GM20000 (cell line): ENCODE measurements at regions not wholly inside any gene's neighbourhood (a gene's known extent, or its start where the extent isn't known, plus 50 kb on each side); places are given as distances from the start of the nearest gene placed in this dataset.

ENCODE experiments used
- DNase-seq: peaks from one replicate; pipeline ENCODE4 v3.0.0; 2012; ENCODE audit warnings: low spot score
- CTCF ChIP-seq: IDR thresholded peaks from 2 replicates; pipeline ENCODE4 v1.5.1; 2012; ENCODE audit warnings: mild to moderate bottlenecking, control low read depth; ENCODE audit errors: extremely low read depth, missing control alignments

GRCh38 chr2:222050981-222051380 is 247.8 kb downstream of the PAX3 start:
- TF ChIP-seq CTCF: no peak
- DNase-seq: no peak

- TF ChIP-seq CTCF: no peak
- no peak for DNase-seq
Observed at GRCh38 chr2:222049946-222050345, 248.9 kb downstream of the PAX3 start.

GRCh38 chr2:222043897-222044296 is 254.9 kb downstream of the PAX3 start:
- no peak for TF ChIP-seq CTCF

GRCh38 chr2:222042666-222043065 is 256.1 kb downstream of the PAX3 start:
- TF ChIP-seq CTCF: no peak
- no peak for DNase-seq

More at GRCh38 chr2:222043897-222044296, 254.9 kb downstream of the PAX3 start:
- DNase-seq: no peak

- TF ChIP-seq CTCF: no peak
- no peak for DNase-seq
Observed at GRCh38 chr2:222040333-222040732, 258.5 kb downstream of the PAX3 start.

- TF ChIP-seq CTCF: no peak
Observed at GRCh38 chr2:222039821-222040220, 259.0 kb downstream of the PAX3 start.

GRCh38 chr2:222038067-222038802 is 260.6 kb downstream of the PAX3 start:
- no peak for TF ChIP-seq CTCF
- no peak for DNase-seq

More at GRCh38 chr2:222039821-222040220, 259.0 kb downstream of the PAX3 start:
- no peak for DNase-seq
